HCT116 (cell line): ENCODE measurements at regions not wholly inside any gene's neighbourhood (a gene's known extent, or its start where the extent isn't known, plus 50 kb on each side); places are given as distances from the start of the nearest gene placed in this dataset.

ENCODE experiments used
- ATAC-seq: fragments of 200-7000 bp; cut with Tn5 transposase; 2 replicates; pipeline ENCODE4 v1.9.1; 2020; ENCODE audit warnings: mild to moderate bottlenecking, moderate library complexity
- BruUV-seq: library from RNA; stranded (reverse); fragments of 400-500 nt; replicated peaks from 2 replicates; lab custom pipeline; 2021; lab: Mats Ljungman, UMichigan
- CTCF ChIA-PET: fragments of 300-600 bp; sonication (Branson Sonifier 250); formaldehyde crosslinking; loops from one replicate; lab custom pipeline; 2021; ENCODE audit warnings: antibody characterized with exemption; lab: Charles Lee
- POLR2A ChIA-PET: fragments of 300-600, 350-600 bp; sonication (Branson Sonifier 250); formaldehyde crosslinking; loops from one replicate; lab custom pipeline; 2021; ENCODE audit warnings: antibody characterized with exemption; lab: Charles Lee
- RAD21 ChIA-PET, 2 experiments: fragments of 300-600 bp; sonication (Branson Sonifier 250); formaldehyde crosslinking; loops; one replicate each; lab custom pipeline; 2023; ENCODE audit warnings: low total read pairs in 2 of 2; ENCODE audit not compliant: uncharacterized antibody in 2 of 2, unreplicated experiment in 2 of 2, low non-redundant PET in 1 of 2; lab: Charles Lee
- DNase-seq: peaks from one replicate; pipeline ENCODE4 v3.0.0-alpha.2; 2010; ENCODE audit warnings: low read depth, low spot score
- H2AFZ ChIP-seq: fragments of 200-600 bp; shearing (Covaris generic), sonication (generic); 2 replicates; pipeline ENCODE4 v1.6.1; 2017; ENCODE audit warnings: low read depth, mixed run types, mixed read lengths, antibody characterized with exemption, low read length; ENCODE audit not compliant: poor library complexity, severe bottlenecking
- H3K27ac ChIP-seq: 2 replicates; pipeline ENCODE4 v1.5.1; 2012; ENCODE audit warnings: low read depth, low read length
- H3K27me3 ChIP-seq: fragments of 200-600 bp; sonication (generic); 2 replicates; pipeline ENCODE4 v1.6.1; 2016; ENCODE audit warnings: mixed run types, low read length, mixed read lengths; ENCODE audit not compliant: insufficient read depth
- H3K36me3 ChIP-seq, 2 experiments: fragments of 200-500 bp in 1 of 2; fragments of 200-600 bp in 1 of 2; sonication (Bioruptor generic) in 1 of 2; sonication (generic) in 1 of 2; 2 replicates each; pipeline versions ENCODE4 v1.5.1 to v1.6.1; 2014 to 2016; ENCODE audit warnings: low read length in 2 of 2, inconsistent platforms in 1 of 2, mixed read lengths in 1 of 2, mixed run types in 1 of 2; ENCODE audit not compliant: insufficient read depth in 2 of 2, control insufficient read depth in 1 of 2
- H3K4me1 ChIP-seq, 2 experiments: fragments of 200-600 bp in 1 of 2; sonication (generic) in 1 of 2; 2 replicates each; pipeline versions ENCODE4 v1.5.1 to v1.6.1; 2012 to 2017; ENCODE audit warnings: low read length in 2 of 2, inconsistent platforms in 1 of 2, mild to moderate bottlenecking in 1 of 2, mixed read lengths in 1 of 2, mixed run types in 1 of 2, moderate library complexity in 1 of 2; ENCODE audit not compliant: insufficient read depth in 2 of 2, control insufficient read depth in 1 of 2
- H3K4me2 ChIP-seq: fragments of 200-600 bp; sonication (generic); 2 replicates; pipeline ENCODE4 v1.6.1; 2017; ENCODE audit warnings: mixed run types, low read length, mixed read lengths
- H3K4me3 ChIP-seq, 2 experiments: fragments of 200-600 bp in 1 of 2; sonication (generic) in 1 of 2; replicated peaks in 1 of 2; 2 replicates each; pipeline ENCODE4 v1.5.1; 2011 to 2016; ENCODE audit warnings: low read length in 2 of 2, control low read depth in 1 of 2, low read depth in 1 of 2, mild to moderate bottlenecking in 1 of 2, mixed read lengths in 1 of 2, mixed run types in 1 of 2
- H3K79me2 ChIP-seq: fragments of 200-600 bp; sonication (generic); 2 replicates; pipeline ENCODE4 v1.6.1; 2017; ENCODE audit warnings: mild to moderate bottlenecking, mixed run types, low read length, moderate library complexity, mixed read lengths; ENCODE audit not compliant: insufficient read depth
- H3K9ac ChIP-seq: fragments of 200-600 bp; sonication (generic); 2 replicates; pipeline ENCODE4 v1.6.1; 2016; ENCODE audit warnings: low read length, mixed read lengths
- H3K9me2 ChIP-seq: fragments of 200-600 bp; sonication (generic), shearing (Covaris generic); 2 replicates; pipeline ENCODE4 v1.6.1; 2017; ENCODE audit warnings: mixed run types, mild to moderate bottlenecking, moderate library complexity; ENCODE audit not compliant: insufficient read depth
- H3K9me3 ChIP-seq, 2 experiments: fragments of 200-500 bp in 1 of 2; fragments of 200-600 bp in 1 of 2; sonication (Bioruptor generic) in 1 of 2; sonication (generic) in 1 of 2; 2 replicates each; pipeline ENCODE4 v1.6.1; 2014 to 2017; ENCODE audit warnings: low read length in 2 of 2, mixed read lengths in 2 of 2, inconsistent platforms in 1 of 2, low read depth in 1 of 2, mild to moderate bottlenecking in 1 of 2, mixed run types in 1 of 2, moderate library complexity in 1 of 2; ENCODE audit not compliant: control insufficient read depth in 1 of 2, insufficient read depth in 1 of 2
- H4K20me1 ChIP-seq: fragments of 200-600 bp; sonication (generic), shearing (Covaris generic); 2 replicates; pipeline ENCODE4 v1.6.1; 2017; ENCODE audit warnings: mixed run types, mild to moderate bottlenecking, moderate library complexity; ENCODE audit not compliant: insufficient read depth
- ATF3 ChIP-seq: IDR thresholded peaks from 2 replicates; pipeline ENCODE4 v1.6.1; 2012
- CEBPB ChIP-seq: IDR thresholded peaks from 2 replicates; pipeline ENCODE4 v1.6.1; 2012; ENCODE audit warnings: low read depth
- CTCF ChIP-seq, 3 experiments: fragments of 200-600 bp in 1 of 3; sonication (generic) in 1 of 3; IDR thresholded peaks in 2 of 3; conservative IDR thresholded peaks in 1 of 3; 2 replicates each; pipeline ENCODE4 v1.5.1; 2012 to 2017; ENCODE audit warnings: low read depth in 2 of 3, low read length in 2 of 3, antibody characterized with exemption in 1 of 3, borderline replicate concordance in 1 of 3, control low read depth in 1 of 3, mild to moderate bottlenecking in 1 of 3, mixed read lengths in 1 of 3, mixed run types in 1 of 3, moderate library complexity in 1 of 3; ENCODE audit not compliant: insufficient read depth in 1 of 3
- ELF1 ChIP-seq: IDR thresholded peaks from 2 replicates; pipeline ENCODE4 v1.6.1; 2012; ENCODE audit warnings: low read depth, borderline replicate concordance
- EZH2 ChIP-seq: fragments of 200-600 bp; sonication (generic); IDR thresholded peaks from 2 replicates; pipeline ENCODE4 v1.6.1; 2017; ENCODE audit warnings: antibody characterized with exemption, mixed run types
- EZH2phosphoT487 ChIP-seq: fragments of 200-600 bp; IDR thresholded peaks from 2 replicates; pipeline ENCODE4 v1.6.1; 2018; ENCODE audit warnings: antibody characterized with exemption, borderline replicate concordance
- FOSL1 ChIP-seq: IDR thresholded peaks from 2 replicates; pipeline ENCODE4 v1.6.1; 2012; ENCODE audit warnings: low read depth
- JUND ChIP-seq: IDR thresholded peaks from 2 replicates; pipeline ENCODE4 v1.6.1; 2012
- MAX ChIP-seq: IDR thresholded peaks from 2 replicates; pipeline ENCODE4 v1.6.1; 2012
- SIN3A ChIP-seq: IDR thresholded peaks from 2 replicates; pipeline ENCODE4 v1.6.1; 2012; ENCODE audit warnings: low read depth
- SP1 ChIP-seq: IDR thresholded peaks from 2 replicates; pipeline ENCODE4 v1.6.1; 2012; ENCODE audit warnings: low read depth
- SRF ChIP-seq: IDR thresholded peaks from 2 replicates; pipeline ENCODE4 v1.6.1; 2012; ENCODE audit warnings: low read depth
- TCF7L2 ChIP-seq: IDR thresholded peaks from 2 replicates; pipeline ENCODE4 v1.7.0; 2011; ENCODE audit warnings: borderline replicate concordance, inconsistent platforms; ENCODE audit not compliant: insufficient read depth, insufficient read length; ENCODE audit errors: extremely low read depth
- ZBTB33 ChIP-seq: IDR thresholded peaks from 2 replicates; pipeline ENCODE4 v1.6.1; 2011; ENCODE audit warnings: mild to moderate bottlenecking, low read length, moderate library complexity; ENCODE audit not compliant: insufficient replicate concordance; ENCODE audit errors: extremely low read depth
- ZFX ChIP-seq: fragments of 450-650 bp; IDR thresholded peaks from 2 replicates; pipeline ENCODE4 v1.6.1; 2017
- ZNF274 ChIP-seq: fragments of 200-500 bp; sonication (Bioruptor generic); IDR thresholded peaks from 2 replicates; pipeline ENCODE4 v1.6.1; 2014; ENCODE audit warnings: mild to moderate bottlenecking, low read depth, low read length, inconsistent platforms
- intact Hi-C: fragments of 100-400 bp; cut with micrococcal nuclease; formaldehyde crosslinking; loops from 2 replicates; pipeline ENCODE4 v1.10.0; 2022

- intact Hi-C loops = no loop called here
- ATAC-seq (no peak), DNase-seq (no peak)
- ChIA-PET POLR2A (no interaction called here), RAD21 (no interaction called here), CTCF (no interaction called here)
- Histone ChIP-seq H3K9ac (no peak overlapping the region), H2AFZ (no peak overlapping the region), H3K4me1 (no peaks in the 10 kb centered on the region), H4K20me1 (no peaks in the 10 kb centered on the region), H3K4me3 (no peak overlapping the region), H3K9me2 (no peaks in the 10 kb centered on the region), H3K27ac (no peak overlapping the region), H3K79me2 (no peaks in the 10 kb centered on the region), H3K4me2 (no peak overlapping the region), H3K27me3 (no peaks in the 10 kb centered on the region), H3K36me3 (no peaks in the 10 kb centered on the region), H3K9me3 (peaks cover 6 to 12% of the 10 kb centered on the region in 2 experiments; a peak in 2 of 4 replicates)
- BruUV-seq = no TSS peak
- no peak for TF ChIP-seq SIN3A
- TF ChIP-seq EZH2phosphoT487 = no peak
- TF ChIP-seq ELF1 = no peak
These were observed 1226.3 kb upstream of the AUTS2 start for GRCh38 chr7:68371985-68372384.

GRCh38 chr7:68376131-68376661 is 1222.1 kb upstream of the AUTS2 start:
- ChIA-PET CTCF (no interaction called here), POLR2A (no interaction called here), RAD21 (no interaction called here)
- Histone ChIP-seq H3K27ac (no peak overlapping the region), H3K9me3 (peaks cover 9 to 23% of the 10 kb centered on the region in 2 experiments; a peak in 2 of 4 replicates), H3K9me2 (no peaks in the 10 kb centered on the region), H3K27me3 (no peaks in the 10 kb centered on the region), H4K20me1 (no peaks in the 10 kb centered on the region), H3K79me2 (no peaks in the 10 kb centered on the region), H3K4me3 (no peak overlapping the region), H3K4me1 (no peaks in the 10 kb centered on the region), H3K4me2 (no peak overlapping the region), H3K9ac (no peak overlapping the region), H2AFZ (no peak overlapping the region), H3K36me3 (no peaks in the 10 kb centered on the region)
- no peak for DNase-seq
- no TSS peak for BruUV-seq
- no peak for ATAC-seq
- intact Hi-C loops = no loop called here
- TF ChIP-seq EZH2 (no peak), SIN3A (no peak), MAX (no peak), TCF7L2 (no peak), ZBTB33 (no peak), SP1 (no peak), SRF (no peak), ZNF274 (no peak), CTCF (IDR thresholded peaks at IDR 0.05 in 2 of 3, conservative IDR thresholded peaks at IDR 0.05 in 1 of 3; ENCODE audit: borderline replicate concordance in 1 of 3, insufficient read depth in 1 of 3, low read depth in 2 of 3, low read length in 2 of 3) (no peak), CEBPB (no peak), ZFX (no peak), FOSL1 (no peak), ATF3 (no peak), JUND (no peak)
